GM12878 (cell line): ENCODE measurements at regions not wholly inside any gene's neighbourhood (a gene's known extent, or its start where the extent isn't known, plus 50 kb on each side); places are given as distances from the start of the nearest gene placed in this dataset.

Experiments used
- ATAC-seq: fragments of 200-7000 bp; cut with Tn5 transposase; 3 replicates; pipeline ENCODE4 v1.9.1; 2020; ENCODE audit warnings: mild to moderate bottlenecking, moderate library complexity
- BruUV-seq: library from RNA; stranded (reverse); fragments of 400-500 nt; replicated peaks from 2 replicates; lab custom pipeline; 2021; lab: Mats Ljungman, UMichigan
- CTCF ChIA-PET: fragments of 300-600 bp; sonication (Branson Sonifier 250); formaldehyde crosslinking; extraction: SDS; loops from one replicate; lab custom pipeline; 2021; ENCODE audit warnings: inconsistent platforms; lab: Yijun Ruan, JAX
- POLR2A ChIA-PET: fragments of 350-600 bp; formaldehyde crosslinking; extraction: SDS; loops from one replicate; lab custom pipeline; 2021; ENCODE audit warnings: inconsistent platforms; lab: Charles Lee
- RAD21 ChIA-PET: fragments of 300-600 bp; sonication (Branson Sonifier 250); formaldehyde crosslinking; loops from one replicate; lab custom pipeline; 2023; ENCODE audit warnings: antibody characterized with exemption; ENCODE audit not compliant: unreplicated experiment; lab: Charles Lee
- SMC1A ChIA-PET: fragments of 300-600 bp; sonication (Branson Sonifier 250); formaldehyde crosslinking; loops from one replicate; lab custom pipeline; 2023; ENCODE audit not compliant: unreplicated experiment, uncharacterized antibody; lab: Charles Lee
- DNase-seq: peaks from one replicate; pipeline ENCODE4 v3.0.0-alpha.2; 2011; ENCODE audit warnings: low read depth, low spot score
- FAIRE-seq: peaks from 3 replicates; lab custom pipeline; 2011; peaks lifted over from hg19 to GRCh38; lab: Jason Lieb, UNC
- H2AFZ ChIP-seq: 2 replicates; pipeline ENCODE4 v1.6.0; 2011; ENCODE audit warnings: low read depth, low read length, control low read depth; ENCODE audit not compliant: control insufficient read depth
- H3K27ac ChIP-seq: 2 replicates; pipeline ENCODE4 v1.5.1; 2011; ENCODE audit warnings: control low read depth; ENCODE audit not compliant: control insufficient read depth, insufficient read depth
- H3K27me3 ChIP-seq, 2 experiments: replicated peaks in 1 of 2; 2 replicates each; pipeline versions ENCODE4 v1.6.0 to v1.6.1; 2011; ENCODE audit warnings: low read length in 1 of 2; ENCODE audit not compliant: control insufficient read depth in 2 of 2, insufficient read depth in 2 of 2
- H3K36me3 ChIP-seq, 2 experiments: 2 replicates each; pipeline ENCODE4 v1.5.1; 2011; ENCODE audit warnings: low read length in 1 of 2; ENCODE audit not compliant: control insufficient read depth in 2 of 2, insufficient read depth in 2 of 2
- H3K4me1 ChIP-seq: 2 replicates; pipeline ENCODE4 v1.6.1; 2011; ENCODE audit warnings: mild to moderate bottlenecking, low read length, moderate library complexity, mixed read lengths; ENCODE audit not compliant: control insufficient read depth, insufficient read depth
- H3K4me2 ChIP-seq: 2 replicates; pipeline ENCODE4 v1.6.0; 2011; ENCODE audit warnings: control low read depth; ENCODE audit not compliant: control insufficient read depth, insufficient read depth
- H3K4me3 ChIP-seq: fragments of 200-600 bp; sonication (generic); 2 replicates; pipeline ENCODE4 v1.5.1; 2016
- H3K79me2 ChIP-seq: 2 replicates; pipeline ENCODE4 v1.6.0; 2011; ENCODE audit warnings: low read length; ENCODE audit not compliant: control insufficient read depth, insufficient read depth
- H3K9ac ChIP-seq: 2 replicates; pipeline ENCODE4 v1.8.0; 2011; ENCODE audit warnings: low read length, control low read depth, mixed read lengths; ENCODE audit not compliant: control insufficient read depth, insufficient read depth
- H3K9me3 ChIP-seq: replicated peaks from 3 replicates; pipeline ENCODE4 v1.5.1; 2011; ENCODE audit warnings: mild to moderate bottlenecking, low read length; ENCODE audit not compliant: control insufficient read depth, insufficient read depth
- H4K20me1 ChIP-seq: 2 replicates; pipeline ENCODE4 v1.6.0; 2011; ENCODE audit not compliant: control insufficient read depth, insufficient read depth
- E4F1 ChIP-seq: fragments of 450-650 bp; IDR thresholded peaks from 2 replicates; pipeline ENCODE4 v1.6.1; 2018; ENCODE audit warnings: borderline replicate concordance, mild to moderate bottlenecking; ENCODE audit not compliant: partially characterized antibody
- IKZF2 ChIP-seq, 2 experiments: fragments of 450-650 bp; IDR thresholded peaks; 2 replicates each; pipeline ENCODE4 v1.6.1; 2017; ENCODE audit warnings: mild to moderate bottlenecking in 2 of 2, moderate library complexity in 2 of 2
- NFXL1 ChIP-seq: fragments of 450-650 bp; IDR thresholded peaks from 2 replicates; pipeline ENCODE4 v1.6.1; 2017; ENCODE audit warnings: antibody characterized with exemption, mild to moderate bottlenecking, borderline replicate concordance
- NR2F1 ChIP-seq: fragments of 450-650 bp; conservative IDR thresholded peaks from 2 replicates; pipeline ENCODE4 v1.6.1; 2017; ENCODE audit warnings: mild to moderate bottlenecking
- PML ChIP-seq: IDR thresholded peaks from 2 replicates; pipeline ENCODE4 v1.6.1; 2012; ENCODE audit warnings: low read length, inconsistent platforms
- SMC3 ChIP-seq: IDR thresholded peaks from 2 replicates; pipeline ENCODE4 v1.6.1; 2011; ENCODE audit warnings: low read length, improper control_type of control experiment, borderline replicate concordance
- SPI1 ChIP-seq: IDR thresholded peaks from 2 replicates; pipeline ENCODE4 v1.6.1; 2011; ENCODE audit warnings: low read depth, mild to moderate bottlenecking, low read length, moderate library complexity, borderline replicate concordance; ENCODE audit not compliant: insufficient read depth
- WGBS: methylation state at CpG from one replicate; pipeline ENCODE4 v1.1.6; 2016; ENCODE audit warnings: low lambda C conversion rate; ENCODE audit not compliant: insufficient replicate concordance, insufficient coverage; ENCODE audit errors: missing lambda C conversion rate; 5-methylcytosine and 5-hydroxymethylcytosine counted together
- in situ Hi-C: fragments of 300-500 bp; cut with MboI; formaldehyde crosslinking; loops from 9 replicates; pipeline ENCODE4 v1.14.3; 2018; ENCODE audit warnings: mixed read lengths
- intact Hi-C: fragments of 100-400 bp; cut with micrococcal nuclease; formaldehyde crosslinking; loops from one replicate; pipeline ENCODE4 v1.14.2; 2022; ENCODE audit not compliant: unreplicated experiment

GRCh38 chr2:151103551-151103950 is 158.1 kb downstream of the RBM43 start:
- Histone ChIP-seq H3K36me3 (no peaks in the 10 kb centered on the region), H3K27me3 (no peaks in the 10 kb centered on the region), H3K79me2 (no peaks in the 10 kb centered on the region), H3K9ac (no peak overlapping the region), H3K27ac (no peak overlapping the region), H3K4me2 (no peak overlapping the region), H3K9me3 (no peaks in the 10 kb centered on the region), H3K4me3 (no peak overlapping the region), H4K20me1 (no peaks in the 10 kb centered on the region), H2AFZ (no peak overlapping the region), H3K4me1 (no peaks in the 10 kb centered on the region)
- RAD21 ChIA-PET = no interaction called here
- SMC1A ChIA-PET = no interaction called here
- intact Hi-C loops = no loop called here
- 19% methylated on average over 4 of the region's 4 CpGs for WGBS
- no peak for DNase-seq
- in situ Hi-C loops = no loop called here
- CTCF ChIA-PET = no interaction called here
- no peak for ATAC-seq
- POLR2A ChIA-PET = no interaction called here
- no TSS peak for BruUV-seq
- TF ChIP-seq SPI1 (peak; percentile 35; the same call in 1 of the 2 replicates), IKZF2 (IDR thresholded peaks at IDR 0.05) (no peak)
- no peak for FAIRE-seq

GRCh38 chr2:151102226-151102625 is 159.4 kb downstream of the RBM43 start:
- no peak overlapping the region for H3K4me2 ChIP-seq
- 0% methylated on average over 2 of the region's 2 CpGs for WGBS
- ATAC-seq (no peak), DNase-seq (no peak), FAIRE-seq (no peak)
- no peaks in the 10 kb centered on the region for H3K4me1 ChIP-seq
- H3K9ac ChIP-seq = no peak overlapping the region
- H3K27me3 ChIP-seq = no peaks in the 10 kb centered on the region; a peak in 1 of 4 replicates
- H3K36me3 ChIP-seq = no peaks in the 10 kb centered on the region
- no peak overlapping the region for H3K27ac ChIP-seq
- no TSS peak for BruUV-seq
- RAD21 ChIA-PET = no interaction called here
- no peaks in the 10 kb centered on the region for H3K79me2 ChIP-seq
- H2AFZ ChIP-seq = no peak overlapping the region
- no peaks in the 10 kb centered on the region for H4K20me1 ChIP-seq
- H3K9me3 ChIP-seq = no peaks in the 10 kb centered on the region
- intact Hi-C loops = no loop called here
- H3K4me3 ChIP-seq = no peak overlapping the region
- TF ChIP-seq E4F1 = no peak
- TF ChIP-seq SMC3 = no peak
- TF ChIP-seq PML = no peak
- TF ChIP-seq NFXL1 = no peak
- TF ChIP-seq NR2F1 = no peak
- SMC1A ChIA-PET = no interaction called here
- POLR2A ChIA-PET = no interaction called here
- in situ Hi-C loops = no loop called here
- CTCF ChIA-PET = no interaction called here
